ENCODE measurements at regions not wholly inside any gene's neighbourhood (a gene's known extent, or its start where the extent isn't known, plus 50 kb on each side); places are given as distances from the start of the nearest gene placed in this dataset.

DNA sequence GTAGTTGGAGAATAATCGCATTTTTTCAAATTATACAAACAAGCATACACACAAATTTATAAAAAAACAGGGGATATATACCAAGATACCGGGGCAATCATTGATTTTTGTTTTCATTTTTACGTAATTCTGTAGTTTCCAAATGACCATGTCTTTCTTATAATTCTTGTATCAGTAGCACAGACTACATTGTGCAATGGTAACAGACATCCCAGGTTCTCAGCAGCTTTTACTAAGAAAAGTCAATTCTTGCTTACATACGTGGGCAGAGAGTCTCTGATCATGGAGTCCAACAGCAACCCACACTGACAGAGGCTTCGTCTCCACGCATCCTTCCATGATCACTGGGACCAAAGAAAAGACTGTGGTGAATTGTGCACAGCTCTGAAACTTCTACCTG, 441.3 kb downstream of the TBL1XR1 start:
- DNase-seq (no peak), ATAC-seq (no peak)
- Histone ChIP-seq H3K36me3 (ENCODE audit: low read depth) (no peaks in the 10 kb centered on the region), H3K4me3 (no peak overlapping the region), H3K9me3 (no peaks in the 10 kb centered on the region), H3K4me1 (ENCODE audit: low read depth) (no peaks in the 10 kb centered on the region)
- intact Hi-C loops (cut with DNase I, micrococcal nuclease) = no loop called here
- TF ChIP-seq, protein P1, sequence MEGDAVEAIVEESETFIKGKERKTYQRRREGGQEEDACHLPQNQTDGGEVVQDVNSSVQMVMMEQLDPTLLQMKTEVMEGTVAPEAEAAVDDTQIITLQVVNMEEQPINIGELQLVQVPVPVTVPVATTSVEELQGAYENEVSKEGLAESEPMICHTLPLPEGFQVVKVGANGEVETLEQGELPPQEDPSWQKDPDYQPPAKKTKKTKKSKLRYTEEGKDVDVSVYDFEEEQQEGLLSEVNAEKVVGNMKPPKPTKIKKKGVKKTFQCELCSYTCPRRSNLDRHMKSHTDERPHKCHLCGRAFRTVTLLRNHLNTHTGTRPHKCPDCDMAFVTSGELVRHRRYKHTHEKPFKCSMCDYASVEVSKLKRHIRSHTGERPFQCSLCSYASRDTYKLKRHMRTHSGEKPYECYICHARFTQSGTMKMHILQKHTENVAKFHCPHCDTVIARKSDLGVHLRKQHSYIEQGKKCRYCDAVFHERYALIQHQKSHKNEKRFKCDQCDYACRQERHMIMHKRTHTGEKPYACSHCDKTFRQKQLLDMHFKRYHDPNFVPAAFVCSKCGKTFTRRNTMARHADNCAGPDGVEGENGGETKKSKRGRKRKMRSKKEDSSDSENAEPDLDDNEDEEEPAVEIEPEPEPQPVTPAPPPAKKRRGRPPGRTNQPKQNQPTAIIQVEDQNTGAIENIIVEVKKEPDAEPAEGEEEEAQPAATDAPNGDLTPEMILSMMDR (IDR thresholded peaks at IDR 0.05) = no peak

DNA sequence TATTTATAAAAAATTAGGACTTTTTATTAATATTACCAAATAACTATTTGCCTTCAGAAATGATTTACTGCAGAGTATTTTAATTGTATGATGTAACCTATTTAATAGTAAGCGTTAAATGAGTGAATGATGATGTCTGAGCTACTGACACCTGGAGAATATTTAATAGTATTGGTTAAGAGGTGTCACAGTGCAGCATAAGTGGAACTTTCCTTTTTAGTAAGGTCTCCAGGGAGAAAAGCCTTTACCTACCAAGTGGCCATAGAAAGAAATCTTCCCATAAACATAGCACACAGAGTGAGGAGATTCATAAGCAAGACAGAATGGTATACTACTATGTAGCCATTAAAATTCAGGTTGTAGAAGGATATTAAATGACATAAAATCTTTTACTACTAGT, 441.7 kb downstream of the TBL1XR1 start:
- intact Hi-C loops (cut with DNase I, micrococcal nuclease) = no loop called here
- H3K36me3 ChIP-seq (ENCODE audit: low read depth) = no peaks in the 10 kb centered on the region
- no peak for ATAC-seq
- H3K9me3 ChIP-seq = no peaks in the 10 kb centered on the region
- DNase-seq = no peak
- H3K4me3 ChIP-seq = no peak overlapping the region
- TF ChIP-seq, protein P1 (IDR thresholded peaks at IDR 0.05) = no peak
- no peaks in the 10 kb centered on the region for H3K4me1 ChIP-seq (ENCODE audit: low read depth)

DNA sequence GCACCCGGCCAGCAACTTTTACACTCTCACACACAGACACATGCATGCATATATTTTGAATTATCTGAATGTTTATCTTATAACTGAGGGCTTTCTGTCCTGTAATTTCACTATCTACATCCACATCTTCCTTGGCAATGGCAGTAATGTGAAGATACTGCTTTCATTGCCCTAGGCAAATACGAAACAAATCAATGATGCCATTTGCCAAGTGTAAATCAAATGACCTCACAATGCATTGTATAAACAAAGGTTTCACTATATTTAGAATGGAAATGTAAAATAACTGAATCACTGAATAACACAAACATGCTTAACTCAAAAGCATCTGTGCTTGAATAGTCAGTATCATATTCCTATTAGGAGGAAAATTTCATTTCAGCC, 455.6 kb downstream of the TBL1XR1 start:
- intact Hi-C loops (cut with DNase I, micrococcal nuclease) = no loop called here
- H3K9me3 ChIP-seq = no peaks in the 10 kb centered on the region
- no peaks in the 10 kb centered on the region for H3K36me3 ChIP-seq (ENCODE audit: low read depth)
- DNase-seq (no peak), ATAC-seq (no peak)
- H3K4me1 ChIP-seq (ENCODE audit: low read depth) = peaks cover 5% of the 10 kb centered on the region
- TF ChIP-seq, protein P1 (IDR thresholded peaks at IDR 0.05) = no peak
- H3K4me3 ChIP-seq = no peak overlapping the region

DNA sequence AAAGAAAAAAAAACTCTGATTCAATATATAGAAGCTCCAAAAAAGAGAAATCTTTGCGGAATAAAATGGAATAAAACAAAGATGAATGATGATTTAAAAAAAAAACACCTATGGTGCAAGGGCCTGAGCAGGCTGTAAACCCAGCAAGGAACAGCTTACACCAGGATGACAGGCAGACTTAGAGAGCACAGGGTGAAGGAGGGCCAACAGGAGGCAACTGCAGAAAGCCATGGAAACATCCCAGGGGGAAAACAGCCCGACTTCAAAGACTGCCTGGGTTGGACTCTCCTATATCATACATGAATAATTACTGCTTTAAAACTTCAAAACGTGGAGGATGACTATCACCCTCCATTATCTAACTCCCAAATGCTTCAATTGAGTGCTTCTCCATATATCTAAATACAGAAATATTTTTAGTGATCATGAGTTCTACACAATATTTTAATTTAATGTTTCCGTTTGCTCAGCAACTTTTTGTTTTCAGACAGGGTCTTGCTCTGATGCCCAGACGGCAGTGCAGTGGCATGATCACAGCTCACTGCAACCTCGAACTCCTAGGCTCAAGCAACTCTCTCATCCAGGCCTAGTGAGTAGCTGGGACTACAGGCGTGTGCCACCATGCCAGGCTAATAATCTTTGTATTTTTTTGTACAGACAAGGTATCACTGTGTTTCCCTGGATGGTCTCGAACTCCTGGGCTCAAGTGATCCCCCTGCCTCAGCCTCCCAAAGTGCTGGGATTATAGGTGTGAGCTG, 456.2 kb downstream of the TBL1XR1 start:
- ATAC-seq = peak; percentile 29
- TF ChIP-seq, protein P1 (IDR thresholded peaks at IDR 0.05) = no peak
- DNase-seq = no peak
- intact Hi-C loops (cut with DNase I, micrococcal nuclease) = no loop called here
- H3K9me3 ChIP-seq = no peaks in the 10 kb centered on the region
- H3K36me3 ChIP-seq (ENCODE audit: low read depth) = no peaks in the 10 kb centered on the region
- H3K4me3 ChIP-seq = no peak overlapping the region
- H3K4me1 ChIP-seq (ENCODE audit: low read depth) = peaks cover 5% of the 10 kb centered on the region

GRCh38 chr3:176739159-176739558, 458.1 kb downstream of the TBL1XR1 start:
- ATAC-seq (no peak), DNase-seq (no peak)
- H3K36me3 ChIP-seq (ENCODE audit: low read depth) = no peaks in the 10 kb centered on the region
- no peak overlapping the region for H3K4me3 ChIP-seq
- peaks cover 5% of the 10 kb centered on the region for H3K4me1 ChIP-seq (ENCODE audit: low read depth)
- intact Hi-C loops (cut with DNase I, micrococcal nuclease) = no loop called here
- TF ChIP-seq, protein P1 (IDR thresholded peaks at IDR 0.05) = no peak
- H3K9me3 ChIP-seq = no peaks in the 10 kb centered on the region

All from mucosa of descending colon (tissue), 3 donors.